Mucosa of gallbladder (tissue), 1 donor: ENCODE measurements at regions not wholly inside any gene's neighbourhood (a gene's known extent, or its start where the extent isn't known, plus 50 kb on each side); places are given as distances from the start of the nearest gene placed in this dataset.

Experiments
- DNase-seq: peaks from one replicate; pipeline ENCODE4 v3.0.0-alpha.2; 2020; ENCODE audit warnings: low spot score
- donor health status: DM: no; HTN: no; CAD: no.

- DNase-seq: no peak
These were observed 204.5 kb downstream of the BRD1 start for GRCh38 chr22:49623176-49623575.

GRCh38 chr22:49622241-49623105, 205.2 kb downstream of the BRD1 start:
- DNase-seq: no peak

- DNase-seq: no peak
These were observed 206.0 kb downstream of the BRD1 start for GRCh38 chr22:49621601-49622210.

- no peak for DNase-seq
These were observed 207.0 kb downstream of the BRD1 start for GRCh38 chr22:49620666-49621065.

GRCh38 chr22:49620003-49620556, 207.6 kb downstream of the BRD1 start:
- DNase-seq: no peak

GRCh38 chr22:49619301-49619700, 208.4 kb downstream of the BRD1 start:
- no peak for DNase-seq

GRCh38 chr22:49618677-49618953, 209.1 kb downstream of the BRD1 start:
- DNase-seq: no peak

- no peak for DNase-seq
These were observed 209.6 kb downstream of the BRD1 start for GRCh38 chr22:49617866-49618676.

GRCh38 chr22:49617264-49617663, 210.4 kb downstream of the BRD1 start:
- no peak for DNase-seq

- DNase-seq: no peak
These were observed 211.1 kb downstream of the BRD1 start for GRCh38 chr22:49616356-49617231.

GRCh38 chr22:49614966-49615965, 212.4 kb downstream of the BRD1 start:
- no peak for DNase-seq

GRCh38 chr22:49613511-49614270, 214.0 kb downstream of the BRD1 start:
- no peak for DNase-seq

GRCh38 chr22:49613108-49613507, 214.6 kb downstream of the BRD1 start:
- no peak for DNase-seq

GRCh38 chr22:49609207-49609876, 218.3 kb downstream of the BRD1 start:
- no peak for DNase-seq

GRCh38 chr22:49608660-49609059, 219.0 kb downstream of the BRD1 start:
- no peak for DNase-seq

GRCh38 chr22:49608228-49608627, 219.4 kb downstream of the BRD1 start:
- no peak for DNase-seq

GRCh38 chr22:49607821-49608220, 219.9 kb downstream of the BRD1 start:
- DNase-seq: no peak

GRCh38 chr22:49606562-49607290, 220.9 kb downstream of the BRD1 start:
- no peak for DNase-seq
